WTC11 (cell line): ENCODE measurements at regions not wholly inside any gene's neighbourhood (a gene's known extent, or its start where the extent isn't known, plus 50 kb on each side); places are given as distances from the start of the nearest gene placed in this dataset.

Experiments
- ATAC-seq: fragments of 200-7000 bp; cut with Tn5 transposase; 2 replicates; pipeline ENCODE4 v1.10.0; 2021; ENCODE audit warnings: mild to moderate bottlenecking, moderate library complexity
- CTCF ChIA-PET: fragments of 300-600 bp; sonication (Branson Sonifier 250); formaldehyde crosslinking; loops from one replicate; lab custom pipeline; 2021; ENCODE audit warnings: antibody characterized with exemption; lab: Charles Lee
- POLR2A ChIA-PET: fragments of 350-600 bp; sonication (Branson Sonifier 250); formaldehyde crosslinking; loops from one replicate; lab custom pipeline; 2021; ENCODE audit warnings: antibody characterized with exemption; lab: Charles Lee
- DNase-seq: peaks from one replicate; pipeline ENCODE4 v3.0.0; 2021; ENCODE audit warnings: low spot score
- H3K27ac Mint-ChIP-seq: 2 replicates; pipeline ENCODE4 v1.8.0; 2021; ENCODE audit warnings: mixed read lengths
- H3K27me3 Mint-ChIP-seq: 2 replicates; pipeline ENCODE4 v1.8.0; 2021; ENCODE audit warnings: low read depth, mild to moderate bottlenecking, moderate library complexity, mixed read lengths
- H3K36me3 Mint-ChIP-seq: 2 replicates; pipeline ENCODE4 v1.8.0; 2021; ENCODE audit warnings: mixed read lengths
- H3K4me1 Mint-ChIP-seq: 2 replicates; pipeline ENCODE4 v1.8.0; 2022; ENCODE audit warnings: mixed read lengths
- H3K4me3 Mint-ChIP-seq: 2 replicates; pipeline ENCODE4 v1.8.0; 2021; ENCODE audit warnings: mild to moderate bottlenecking, moderate library complexity, mixed read lengths
- H3K9me3 Mint-ChIP-seq: 2 replicates; pipeline ENCODE4 v1.8.0; 2021; ENCODE audit warnings: mixed read lengths
- E2F4 ChIP-seq: sonication (generic); formaldehyde crosslinking; IDR thresholded peaks from 2 replicates; pipeline ENCODE4 v1.8.1; 2022; ENCODE audit warnings: low read depth, mild to moderate bottlenecking, moderate library complexity, missing genetic modification reagents, borderline replicate concordance
- ERG ChIP-seq: fragments of 250-450 bp; sonication (Bioruptor Pico); IDR thresholded peaks from 2 replicates; pipeline ENCODE4 v1.8.0; 2021; ENCODE audit warnings: mild to moderate bottlenecking
- FOXJ3 ChIP-seq: sonication (generic); formaldehyde crosslinking; IDR thresholded peaks from 2 replicates; pipeline ENCODE4 v1.9.0; 2021; ENCODE audit warnings: missing genetic modification reagents, mild to moderate bottlenecking, borderline replicate concordance
- GRHL2 ChIP-seq: fragments of 250-450 bp; sonication (Bioruptor Pico); IDR thresholded peaks from 2 replicates; pipeline ENCODE4 v1.8.0; 2022; ENCODE audit warnings: mild to moderate bottlenecking, moderate library complexity; ENCODE audit not compliant: insufficient replicate concordance, severe bottlenecking
- IRF2 ChIP-seq: sonication (generic); formaldehyde crosslinking; IDR thresholded peaks from 2 replicates; pipeline ENCODE4 v1.8.0; 2022; ENCODE audit warnings: low read depth, missing genetic modification reagents, borderline replicate concordance
- NFATC4 ChIP-seq: fragments of 250-450 bp; sonication (Bioruptor Pico); IDR thresholded peaks from 2 replicates; pipeline ENCODE4 v1.9.0; 2021; ENCODE audit warnings: mild to moderate bottlenecking
- NR1H2 ChIP-seq: sonication (generic); formaldehyde crosslinking; IDR thresholded peaks from 2 replicates; pipeline ENCODE4 v1.9.0; 2021; ENCODE audit warnings: mild to moderate bottlenecking, moderate library complexity, missing genetic modification reagents
- OVOL2 ChIP-seq: fragments of 250-450 bp; sonication (Bioruptor Pico); IDR thresholded peaks from 2 replicates; pipeline ENCODE4 v1.9.0; 2021; ENCODE audit warnings: mild to moderate bottlenecking, borderline replicate concordance
- TEAD4 ChIP-seq: sonication (generic); formaldehyde crosslinking; IDR thresholded peaks from 2 replicates; pipeline ENCODE4 v1.8.0; 2022; ENCODE audit warnings: mild to moderate bottlenecking, missing genetic modification reagents
- ZNF425 ChIP-seq: fragments of 250-450 bp; sonication (Bioruptor Pico); conservative IDR thresholded peaks from 2 replicates; pipeline ENCODE4 v1.9.0; 2021; ENCODE audit warnings: mild to moderate bottlenecking
- TF ChIP-seq, protein P1 (sequence below): sonication (generic); formaldehyde crosslinking; IDR thresholded peaks from 2 replicates; pipeline ENCODE4 v1.8.0; 2023; ENCODE audit warnings: missing genetic modification reagents
- TF ChIP-seq, protein P2 (sequence below): fragments of 250-450 bp; sonication (Bioruptor Pico); IDR thresholded peaks from 2 replicates; pipeline ENCODE4 v1.9.0; 2021; ENCODE audit warnings: mild to moderate bottlenecking

DNA sequence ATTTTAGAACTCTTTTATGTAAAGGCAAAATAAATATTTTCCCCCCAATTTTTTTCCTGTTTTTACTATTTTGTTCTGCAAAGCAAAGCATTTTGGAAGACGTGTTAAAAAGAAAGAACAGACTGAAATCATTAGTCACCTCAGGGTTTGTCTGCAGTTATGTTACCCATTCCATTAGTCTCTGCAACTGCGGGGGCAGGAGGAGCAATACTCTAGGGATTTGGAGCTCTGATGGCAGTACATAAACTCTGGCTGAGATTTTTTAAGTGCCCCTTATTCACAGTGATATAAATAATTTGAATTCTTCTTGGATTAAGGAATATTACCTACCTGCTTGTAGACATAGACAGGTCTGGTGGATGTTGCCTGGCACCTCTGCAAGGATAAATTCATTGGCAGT, 88.0 kb upstream of the CELF4 start:
- H3K4me3 Mint-ChIP-seq = no peak overlapping the region
- ATAC-seq (peak; percentile 43), DNase-seq (no peak)
- no peak overlapping the region for H3K27ac Mint-ChIP-seq
- peaks cover 9% of the 10 kb centered on the region for H3K36me3 Mint-ChIP-seq
- peaks cover 4% of the 10 kb centered on the region for H3K27me3 Mint-ChIP-seq
- H3K4me1 Mint-ChIP-seq = peaks cover 13% of the 10 kb centered on the region
- TF ChIP-seq NFATC4 (CRISPR knock-in tag) (no peak), ZNF425 (CRISPR knock-in tag) (no peak)
- POLR2A ChIA-PET = no interaction called here
- H3K9me3 Mint-ChIP-seq = peaks cover 16% of the 10 kb centered on the region
- CTCF ChIA-PET = interaction anchor here (1.5 kb wide), 1 partner anchor 125 kb away, joined by 5 read pairs; no protein-coding TSS in a partner anchor

GRCh38 chr18:37649930-37650329, 84.3 kb upstream of the CELF4 start:
- DNase-seq (no peak), ATAC-seq (no peak)
- H3K27ac Mint-ChIP-seq = no peak overlapping the region
- TF ChIP-seq OVOL2 (CRISPR knock-in tag) (no peak), NR1H2 (CRISPR knock-in tag) (no peak), GRHL2 (CRISPR knock-in tag) (no peak)
- ChIA-PET CTCF (no interaction called here), POLR2A (no interaction called here)
- H3K4me3 Mint-ChIP-seq = no peak overlapping the region
- peaks cover 10% of the 10 kb centered on the region for H3K27me3 Mint-ChIP-seq
- peaks cover 34% of the 10 kb centered on the region for H3K36me3 Mint-ChIP-seq
- peaks cover 45% of the 10 kb centered on the region for H3K9me3 Mint-ChIP-seq
- H3K4me1 Mint-ChIP-seq = peaks cover 13% of the 10 kb centered on the region

DNA sequence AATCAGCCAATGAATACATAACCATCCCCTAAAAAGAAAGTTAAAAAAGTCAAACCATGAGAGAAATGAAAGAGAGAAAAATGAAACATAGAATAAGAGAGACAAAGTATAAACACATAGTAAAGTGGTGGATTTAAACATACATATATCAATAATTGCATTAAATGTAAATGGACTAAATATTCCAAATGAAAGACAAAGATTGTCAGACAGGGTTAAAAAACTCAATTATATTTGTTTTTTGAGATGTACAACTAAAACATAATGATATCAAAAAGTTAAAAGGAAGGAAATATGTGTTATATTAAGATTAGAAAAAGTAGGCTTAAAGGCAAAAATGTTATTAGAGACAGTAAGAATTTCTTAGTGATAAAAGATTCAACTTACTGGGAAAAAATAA, 83.8 kb upstream of the CELF4 start:
- H3K4me1 Mint-ChIP-seq = peaks cover 9% of the 10 kb centered on the region
- DNase-seq = no peak
- peaks cover 36% of the 10 kb centered on the region for H3K36me3 Mint-ChIP-seq
- no peak overlapping the region for H3K27ac Mint-ChIP-seq
- CTCF ChIA-PET = no interaction called here
- TF ChIP-seq FOXJ3 (CRISPR knock-in tag) = no peak
- TF ChIP-seq, protein P1, sequence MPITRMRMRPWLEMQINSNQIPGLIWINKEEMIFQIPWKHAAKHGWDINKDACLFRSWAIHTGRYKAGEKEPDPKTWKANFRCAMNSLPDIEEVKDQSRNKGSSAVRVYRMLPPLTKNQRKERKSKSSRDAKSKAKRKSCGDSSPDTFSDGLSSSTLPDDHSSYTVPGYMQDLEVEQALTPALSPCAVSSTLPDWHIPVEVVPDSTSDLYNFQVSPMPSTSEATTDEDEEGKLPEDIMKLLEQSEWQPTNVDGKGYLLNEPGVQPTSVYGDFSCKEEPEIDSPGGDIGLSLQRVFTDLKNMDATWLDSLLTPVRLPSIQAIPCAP = no peak
- TF ChIP-seq TEAD4 (CRISPR knock-in tag) = no peak
- TF ChIP-seq ERG (CRISPR knock-in tag) = no peak
- TF ChIP-seq, protein P2, sequence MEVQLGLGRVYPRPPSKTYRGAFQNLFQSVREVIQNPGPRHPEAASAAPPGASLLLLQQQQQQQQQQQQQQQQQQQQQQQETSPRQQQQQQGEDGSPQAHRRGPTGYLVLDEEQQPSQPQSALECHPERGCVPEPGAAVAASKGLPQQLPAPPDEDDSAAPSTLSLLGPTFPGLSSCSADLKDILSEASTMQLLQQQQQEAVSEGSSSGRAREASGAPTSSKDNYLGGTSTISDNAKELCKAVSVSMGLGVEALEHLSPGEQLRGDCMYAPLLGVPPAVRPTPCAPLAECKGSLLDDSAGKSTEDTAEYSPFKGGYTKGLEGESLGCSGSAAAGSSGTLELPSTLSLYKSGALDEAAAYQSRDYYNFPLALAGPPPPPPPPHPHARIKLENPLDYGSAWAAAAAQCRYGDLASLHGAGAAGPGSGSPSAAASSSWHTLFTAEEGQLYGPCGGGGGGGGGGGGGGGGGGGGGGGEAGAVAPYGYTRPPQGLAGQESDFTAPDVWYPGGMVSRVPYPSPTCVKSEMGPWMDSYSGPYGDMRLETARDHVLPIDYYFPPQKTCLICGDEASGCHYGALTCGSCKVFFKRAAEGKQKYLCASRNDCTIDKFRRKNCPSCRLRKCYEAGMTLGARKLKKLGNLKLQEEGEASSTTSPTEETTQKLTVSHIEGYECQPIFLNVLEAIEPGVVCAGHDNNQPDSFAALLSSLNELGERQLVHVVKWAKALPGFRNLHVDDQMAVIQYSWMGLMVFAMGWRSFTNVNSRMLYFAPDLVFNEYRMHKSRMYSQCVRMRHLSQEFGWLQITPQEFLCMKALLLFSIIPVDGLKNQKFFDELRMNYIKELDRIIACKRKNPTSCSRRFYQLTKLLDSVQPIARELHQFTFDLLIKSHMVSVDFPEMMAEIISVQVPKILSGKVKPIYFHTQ = no peak
- no peak for TF ChIP-seq E2F4
- no peak for TF ChIP-seq OVOL2 (CRISPR knock-in tag)
- TF ChIP-seq IRF2 = no peak
- no peak for ATAC-seq
- POLR2A ChIA-PET = no interaction called here
- no peak overlapping the region for H3K4me3 Mint-ChIP-seq
- H3K9me3 Mint-ChIP-seq = peaks cover 47% of the 10 kb centered on the region
- H3K27me3 Mint-ChIP-seq = peaks cover 11% of the 10 kb centered on the region
